HFF-Myc (cell line): ENCODE measurements at regions not wholly inside any gene's neighbourhood (a gene's known extent, or its start where the extent isn't known, plus 50 kb on each side); places are given as distances from the start of the nearest gene placed in this dataset.

ENCODE experiments used
- DNase-seq: peaks from one replicate; pipeline ENCODE4 v3.0.0-alpha.2; 2011; ENCODE audit warnings: low read depth; ENCODE audit errors: extremely low read depth
- H3K4me3 ChIP-seq: replicated peaks from 2 replicates; pipeline ENCODE4 v1.5.1; 2011; ENCODE audit warnings: low read depth, mild to moderate bottlenecking, control low read depth, low read length
- TF ChIP-seq, protein P1 (sequence below): IDR thresholded peaks from 2 replicates; pipeline ENCODE4 v1.5.1; 2012; ENCODE audit warnings: mild to moderate bottlenecking, low read depth, low read length, control low read depth; ENCODE audit errors: missing control alignments

DNA sequence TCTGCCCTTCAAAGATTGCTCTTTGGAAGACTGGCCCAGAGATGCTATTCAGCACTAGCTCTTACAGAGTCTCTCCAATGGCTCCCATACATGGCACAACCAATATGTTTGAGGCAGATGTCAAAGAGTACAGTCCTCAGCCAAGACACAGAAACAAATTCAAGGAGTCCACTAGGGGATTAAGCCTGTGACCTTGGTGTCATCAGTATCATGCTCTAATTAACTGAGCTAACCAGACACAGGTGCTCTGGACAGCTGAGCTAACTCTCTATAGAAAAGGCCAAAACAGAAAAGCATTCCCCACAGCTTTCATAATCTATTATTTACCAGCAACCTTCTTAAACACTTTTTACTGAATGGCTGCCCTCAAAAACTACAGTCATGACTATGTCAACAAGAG lies 666.0 kb upstream of the PLXNA2 start:
- H3K4me3 ChIP-seq: no peak overlapping the region
- TF ChIP-seq, protein P1, sequence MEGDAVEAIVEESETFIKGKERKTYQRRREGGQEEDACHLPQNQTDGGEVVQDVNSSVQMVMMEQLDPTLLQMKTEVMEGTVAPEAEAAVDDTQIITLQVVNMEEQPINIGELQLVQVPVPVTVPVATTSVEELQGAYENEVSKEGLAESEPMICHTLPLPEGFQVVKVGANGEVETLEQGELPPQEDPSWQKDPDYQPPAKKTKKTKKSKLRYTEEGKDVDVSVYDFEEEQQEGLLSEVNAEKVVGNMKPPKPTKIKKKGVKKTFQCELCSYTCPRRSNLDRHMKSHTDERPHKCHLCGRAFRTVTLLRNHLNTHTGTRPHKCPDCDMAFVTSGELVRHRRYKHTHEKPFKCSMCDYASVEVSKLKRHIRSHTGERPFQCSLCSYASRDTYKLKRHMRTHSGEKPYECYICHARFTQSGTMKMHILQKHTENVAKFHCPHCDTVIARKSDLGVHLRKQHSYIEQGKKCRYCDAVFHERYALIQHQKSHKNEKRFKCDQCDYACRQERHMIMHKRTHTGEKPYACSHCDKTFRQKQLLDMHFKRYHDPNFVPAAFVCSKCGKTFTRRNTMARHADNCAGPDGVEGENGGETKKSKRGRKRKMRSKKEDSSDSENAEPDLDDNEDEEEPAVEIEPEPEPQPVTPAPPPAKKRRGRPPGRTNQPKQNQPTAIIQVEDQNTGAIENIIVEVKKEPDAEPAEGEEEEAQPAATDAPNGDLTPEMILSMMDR: no peak
- DNase-seq: no peak

DNA sequence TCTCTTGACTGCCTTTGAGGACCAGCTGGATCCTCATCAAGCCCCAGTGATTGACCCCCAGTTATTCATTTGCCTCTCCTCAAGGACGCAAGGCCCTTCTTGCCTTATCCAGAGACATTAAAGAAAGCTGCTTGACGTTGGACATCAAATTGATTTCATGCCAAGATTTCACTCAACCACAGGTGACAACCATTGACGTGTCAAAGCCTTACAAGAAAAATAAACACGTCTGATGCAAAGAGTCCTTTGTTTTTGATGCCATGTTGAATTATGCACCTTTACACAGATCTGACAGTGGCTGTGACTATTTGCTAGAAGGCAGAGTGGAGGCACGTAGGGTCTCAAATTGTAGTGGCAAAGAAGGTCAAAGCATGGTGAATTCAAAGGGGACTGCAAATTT lies 666.2 kb upstream of the CAMK1G start:
- no peak overlapping the region for H3K4me3 ChIP-seq
- TF ChIP-seq, protein P1: no peak
- no peak for DNase-seq

DNA sequence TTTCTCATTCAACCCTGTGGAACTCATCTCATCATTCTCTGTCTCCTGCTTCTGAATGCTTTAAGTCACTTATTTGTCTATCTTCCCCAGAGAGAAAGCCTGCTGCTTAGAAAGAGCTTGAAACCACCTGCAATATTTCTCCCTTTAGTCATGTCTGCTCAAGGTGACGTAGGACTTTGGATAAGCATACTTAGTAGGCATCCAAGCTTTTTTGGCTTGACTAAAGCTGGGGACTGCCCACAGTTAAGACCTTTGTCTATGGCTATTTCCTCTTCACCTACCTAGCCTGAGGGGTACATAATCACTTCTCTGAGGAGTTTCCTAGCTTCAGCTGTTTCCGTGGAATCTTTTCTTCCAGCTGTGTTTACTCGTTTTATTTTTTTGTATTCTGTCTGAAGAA lies 665.8 kb upstream of the CAMK1G start:
- TF ChIP-seq, protein P1: no peak
- no peak overlapping the region for H3K4me3 ChIP-seq
- DNase-seq: no peak

DNA sequence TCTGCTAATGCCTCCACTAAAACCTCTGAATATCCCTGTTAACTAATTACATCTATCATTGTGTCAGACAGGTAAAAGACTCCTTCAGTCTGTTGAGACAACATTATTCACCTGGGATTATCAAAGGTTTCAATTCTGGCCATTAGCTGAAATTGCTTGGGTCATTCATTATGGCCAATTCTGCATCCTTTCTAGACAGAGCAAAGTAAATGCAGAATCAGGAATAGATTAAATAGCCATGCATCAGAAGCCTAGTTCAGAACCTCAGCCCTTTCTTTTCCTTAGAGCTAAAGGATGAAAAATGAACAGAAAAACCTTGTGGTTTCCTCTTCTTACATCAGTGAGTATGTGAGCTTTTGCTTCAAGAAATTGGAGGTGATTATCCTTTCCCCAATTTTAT lies 665.4 kb upstream of the CAMK1G start:
- TF ChIP-seq, protein P1: no peak
- no peak overlapping the region for H3K4me3 ChIP-seq
- DNase-seq: no peak

DNA sequence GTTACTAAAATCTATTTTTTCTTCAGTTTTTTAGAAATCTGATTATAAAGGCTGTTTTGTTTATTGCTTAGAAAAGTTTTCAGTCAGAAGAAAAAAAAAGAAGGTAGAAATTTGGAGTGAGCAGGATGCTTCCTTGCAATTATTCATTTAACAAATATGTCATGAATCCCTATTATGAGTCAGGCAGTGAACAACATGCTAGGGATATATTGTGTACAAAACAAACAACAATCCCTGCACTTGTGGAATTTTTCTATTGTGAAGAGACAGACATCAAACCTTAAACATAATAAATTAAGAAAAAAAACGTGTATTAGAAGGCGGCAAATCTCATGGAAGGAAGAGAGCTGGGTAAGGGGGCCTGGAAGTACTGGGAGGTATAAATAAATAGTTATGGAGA lies 664.1 kb upstream of the CAMK1G start:
- DNase-seq: no peak
- TF ChIP-seq, protein P1: no peak

DNA sequence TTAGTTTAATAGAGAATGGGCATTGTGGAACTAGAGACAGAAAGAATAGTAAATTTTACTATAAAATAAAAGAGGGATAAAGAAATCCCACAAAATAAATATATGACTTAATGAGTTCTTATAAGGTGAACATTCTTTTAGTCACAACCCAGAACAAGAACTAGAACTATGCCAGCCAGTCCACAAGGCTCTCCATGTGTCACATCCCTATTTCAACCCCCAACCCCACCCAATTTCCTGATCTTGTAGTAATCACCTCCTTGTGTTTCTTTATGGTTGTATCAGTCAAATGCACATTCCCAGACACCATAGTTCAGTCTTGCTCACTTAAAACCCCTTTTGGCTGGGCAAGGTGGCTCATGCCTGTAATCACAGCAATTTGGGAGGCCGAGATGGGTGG lies 662.3 kb upstream of the CAMK1G start:
- H3K4me3 ChIP-seq: no peak overlapping the region
- TF ChIP-seq, protein P1: no peak
- DNase-seq: no peak

More for the DNA sequence above, 664.1 kb upstream of the CAMK1G start:
- H3K4me3 ChIP-seq: no peak overlapping the region

DNA sequence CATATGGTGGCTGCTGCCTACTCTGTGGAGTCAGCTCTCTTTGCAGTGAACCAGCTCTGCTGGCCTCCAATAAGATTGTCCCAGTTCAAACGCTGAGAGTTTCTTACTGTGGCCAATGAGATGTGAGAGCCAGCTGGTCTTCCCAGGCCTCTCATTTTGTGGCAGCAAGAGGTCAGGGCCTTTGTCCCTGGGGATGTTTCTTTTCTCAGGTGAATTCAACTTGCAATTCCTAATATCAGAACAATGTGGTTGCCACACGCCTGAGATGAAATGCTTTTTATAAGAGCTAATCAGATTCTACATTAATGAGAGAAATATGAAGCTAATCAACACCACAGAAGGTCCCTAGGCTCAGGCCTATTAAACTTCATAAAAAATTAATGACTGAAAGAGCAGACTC lies 660.1 kb upstream of the CAMK1G start:
- no peak for DNase-seq
- no peak overlapping the region for H3K4me3 ChIP-seq
- TF ChIP-seq, protein P1: no peak
